H9 (cell line): ENCODE measurements at regions not wholly inside any gene's neighbourhood (a gene's known extent, or its start where the extent isn't known, plus 50 kb on each side); places are given as distances from the start of the nearest gene placed in this dataset.
"Not testable (repeated sequence)": the region's sequence is repeated elsewhere in the genome, so short reads cannot be mapped to it uniquely, and the experiment has no call there.

Source experiments
- DNase-seq: peaks from one replicate; pipeline ENCODE4 v3.0.0-alpha.2; 2017
- H2AFZ ChIP-seq: one replicate; pipeline ENCODE4 v1.6.1; 2013; ENCODE audit warnings: mild to moderate bottlenecking, low read length, control low read depth, moderate library complexity
- H2AK5ac ChIP-seq: 2 replicates; pipeline ENCODE4 v1.6.1; 2013; ENCODE audit warnings: low read length, control low read depth, mixed read lengths; ENCODE audit not compliant: insufficient read length
- H2BK120ac ChIP-seq: one replicate; pipeline ENCODE4 v1.6.1; 2013; ENCODE audit warnings: low read depth, mild to moderate bottlenecking, low read length, control low read depth, inconsistent platforms; ENCODE audit not compliant: poor library complexity, severe bottlenecking
- H2BK12ac ChIP-seq: 2 replicates; pipeline ENCODE4 v1.6.1; 2013; ENCODE audit warnings: low read length, control low read depth, mixed read lengths, low read depth; ENCODE audit not compliant: insufficient read length
- H2BK15ac ChIP-seq: 2 replicates; pipeline ENCODE4 v1.6.1; 2013; ENCODE audit warnings: low read depth, low read length, control low read depth
- H2BK20ac ChIP-seq: one replicate; pipeline ENCODE4 v1.6.1; 2013; ENCODE audit warnings: low read depth, mild to moderate bottlenecking, low read length, control low read depth, inconsistent platforms; ENCODE audit not compliant: poor library complexity, severe bottlenecking
- H2BK5ac ChIP-seq: 2 replicates; pipeline ENCODE4 v1.6.1; 2013; ENCODE audit warnings: low read length, control low read depth, mixed read lengths; ENCODE audit not compliant: insufficient read length
- H3K14ac ChIP-seq: 2 replicates; pipeline ENCODE4 v1.6.1; 2013; ENCODE audit warnings: low read length, control low read depth; ENCODE audit not compliant: insufficient read depth
- H3K18ac ChIP-seq: 2 replicates; pipeline ENCODE4 v1.6.1; 2013; ENCODE audit warnings: low read depth, mild to moderate bottlenecking, mixed read lengths, low read length, control low read depth; ENCODE audit not compliant: insufficient read length
- H3K23ac ChIP-seq: 2 replicates; pipeline ENCODE4 v1.6.1; 2013; ENCODE audit warnings: low read length, control low read depth, mixed read lengths, low read depth; ENCODE audit not compliant: insufficient read length
- H3K23me2 ChIP-seq: 2 replicates; pipeline ENCODE4 v1.6.1; 2013; ENCODE audit warnings: low read depth, mild to moderate bottlenecking, mixed read lengths, low read length, control low read depth; ENCODE audit not compliant: insufficient read length, poor library complexity, severe bottlenecking
- H3K27ac ChIP-seq: 2 replicates; pipeline ENCODE4 v1.5.1; 2013; ENCODE audit warnings: low read length, control low read depth, mixed read lengths, low read depth; ENCODE audit not compliant: insufficient read length
- H3K27me3 ChIP-seq: 2 replicates; pipeline ENCODE4 v1.6.1; 2013; ENCODE audit warnings: low read length, control low read depth, inconsistent platforms; ENCODE audit not compliant: insufficient read depth
- H3K4ac ChIP-seq: 2 replicates; pipeline ENCODE4 v1.6.1; 2013; ENCODE audit warnings: low read depth, mild to moderate bottlenecking, control low read depth, inconsistent platforms, low read length, moderate library complexity
- H3K4me1 ChIP-seq: 2 replicates; pipeline ENCODE4 v1.6.1; 2013; ENCODE audit warnings: low read length, control low read depth, inconsistent platforms; ENCODE audit not compliant: insufficient read depth
- H3K4me2 ChIP-seq: 2 replicates; pipeline ENCODE4 v1.6.1; 2013; ENCODE audit warnings: low read length, control low read depth, mixed read lengths; ENCODE audit not compliant: insufficient read length, insufficient read depth
- H3K56ac ChIP-seq: 2 replicates; pipeline ENCODE4 v1.6.1; 2013; ENCODE audit warnings: low read depth, mild to moderate bottlenecking, mixed read lengths, low read length, control low read depth; ENCODE audit not compliant: insufficient read length
- H3K79me1 ChIP-seq: 2 replicates; pipeline ENCODE4 v1.6.1; 2013; ENCODE audit warnings: low read depth, mild to moderate bottlenecking, moderate library complexity, low read length, control low read depth, inconsistent platforms; ENCODE audit not compliant: insufficient read depth, poor library complexity, severe bottlenecking
- H3K79me2 ChIP-seq: 2 replicates; pipeline ENCODE4 v1.6.1; 2013; ENCODE audit warnings: low read length, control low read depth, inconsistent platforms; ENCODE audit not compliant: insufficient read depth
- H3K9ac ChIP-seq: 2 replicates; pipeline ENCODE4 v1.6.1; 2013; ENCODE audit warnings: low read length, control low read depth, mixed read lengths; ENCODE audit not compliant: insufficient read length; ENCODE audit errors: extremely low read depth
- H3K9me3 ChIP-seq: one replicate; pipeline ENCODE4 v1.6.1; 2013; ENCODE audit warnings: low read depth, low read length, inconsistent platforms; ENCODE audit not compliant: control insufficient read depth
- H3T11ph ChIP-seq: one replicate; pipeline ENCODE4 v1.6.1; 2013; ENCODE audit warnings: mild to moderate bottlenecking, low read length, control low read depth, inconsistent platforms
- H4K20me1 ChIP-seq: one replicate; pipeline ENCODE4 v1.6.1; 2013; ENCODE audit not compliant: control insufficient read depth, insufficient read length, insufficient read depth
- H4K5ac ChIP-seq: 2 replicates; pipeline ENCODE4 v1.6.1; 2013; ENCODE audit warnings: low read depth, mild to moderate bottlenecking, mixed read lengths, low read length, control low read depth; ENCODE audit not compliant: insufficient read length
- H4K8ac ChIP-seq: replicated peaks from 2 replicates; pipeline ENCODE4 v1.6.1; 2013; ENCODE audit warnings: low read length, control low read depth, mixed read lengths, low read depth; ENCODE audit not compliant: insufficient read length
- H4K91ac ChIP-seq: 2 replicates; pipeline ENCODE4 v1.6.1; 2013; ENCODE audit warnings: low read depth, mild to moderate bottlenecking, moderate library complexity, mixed read lengths, low read length, control low read depth; ENCODE audit not compliant: insufficient read length
- H3K27ac Mint-ChIP-seq, 3 experiments: 2 replicates in 2 of 3; 3 replicates in 1 of 3; pipeline ENCODE4 v1.8.0; 2020 to 2021; ENCODE audit warnings: mixed read lengths in 3 of 3, mild to moderate bottlenecking in 1 of 3, moderate library complexity in 1 of 3
- H3K27me3 Mint-ChIP-seq: 2 replicates; pipeline ENCODE4 v1.8.0; 2021; ENCODE audit warnings: low read depth, mild to moderate bottlenecking, moderate library complexity, mixed read lengths
- H3K36me3 Mint-ChIP-seq, 3 experiments: 2 replicates in 2 of 3; 3 replicates in 1 of 3; pipeline ENCODE4 v1.8.0; 2020 to 2021; ENCODE audit warnings: low read depth in 3 of 3, mixed read lengths in 3 of 3; ENCODE audit not compliant: insufficient read depth in 1 of 3
- H3K4me1 Mint-ChIP-seq, 2 experiments: 2 replicates each; pipeline ENCODE4 v1.8.0; 2020; ENCODE audit warnings: mixed read lengths in 2 of 2
- H3K4me3 Mint-ChIP-seq, 2 experiments: 2 replicates in 1 of 2; 3 replicates in 1 of 2; pipeline ENCODE4 v1.8.0; 2020 to 2021; ENCODE audit warnings: mild to moderate bottlenecking in 2 of 2, mixed read lengths in 2 of 2, moderate library complexity in 1 of 2
- H3K9me3 Mint-ChIP-seq, 2 experiments: 2 replicates in 1 of 2; 3 replicates in 1 of 2; pipeline ENCODE4 v1.8.0; 2020; ENCODE audit warnings: mild to moderate bottlenecking in 2 of 2, mixed read lengths in 2 of 2, moderate library complexity in 1 of 2
- WGBS: extraction: QIAGEN DNeasy Blood & Tissue Kit; methylation state at CpG from one replicate; pipeline ENCODE4 v1.1.7; 2013; ENCODE audit warnings: missing lambda C conversion rate, low lambda C conversion rate, mixed read lengths; ENCODE audit not compliant: insufficient read length; ENCODE audit errors: extremely low coverage; 5-methylcytosine and 5-hydroxymethylcytosine counted together
- TF ChIP-seq, protein P1 (sequence below): fragments of 200-600 bp; sonication (generic); conservative IDR thresholded peaks from 3 replicates; pipeline ENCODE4 v1.8.0; 2021; ENCODE audit warnings: antibody characterized with exemption, mild to moderate bottlenecking

DNA sequence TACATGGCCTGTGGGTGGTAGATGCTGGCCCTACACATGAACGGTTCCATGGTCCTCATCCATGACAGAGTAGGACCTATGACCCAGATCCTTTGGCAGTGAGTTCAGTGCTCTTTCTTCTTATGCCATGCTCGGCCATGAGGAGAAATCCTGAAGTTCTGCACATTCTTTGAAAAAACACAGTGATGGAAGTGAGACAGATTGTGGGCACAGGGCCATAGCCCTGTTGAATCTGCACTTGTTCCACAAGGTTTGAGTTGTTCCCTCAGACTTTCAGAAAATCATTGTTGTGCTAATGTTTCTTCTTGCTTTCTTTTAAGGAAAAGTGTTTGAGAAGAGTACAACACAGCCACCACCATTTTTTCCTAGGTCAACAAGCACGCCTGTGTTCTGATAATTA lies 180.0 kb downstream of the C12orf75 start:
- no peak overlapping the region for H3K27ac Mint-ChIP-seq

DNA sequence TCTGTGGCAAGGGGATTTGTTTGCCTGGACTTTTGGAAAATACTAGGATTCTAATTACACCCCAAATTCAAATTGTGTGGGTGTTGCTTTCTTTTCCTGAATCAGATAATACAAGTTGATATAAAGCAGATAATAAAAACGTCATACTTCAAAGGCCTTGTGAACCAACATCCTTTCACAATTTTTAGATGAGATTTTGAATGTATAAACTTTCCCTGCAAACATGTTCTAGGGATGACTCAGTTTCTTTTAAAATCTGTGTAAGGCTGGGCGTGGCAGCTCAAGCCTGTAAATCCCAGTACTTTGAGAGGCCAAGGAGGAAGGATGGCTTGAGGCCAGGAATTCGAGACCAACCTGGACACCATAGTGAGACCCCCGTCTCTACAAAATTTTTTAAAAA lies 182.4 kb downstream of the C12orf75 start:
- not testable (repeated sequence) for H3K27ac ChIP-seq, H3K4me1 ChIP-seq, H4K5ac ChIP-seq, H3K14ac ChIP-seq, H4K20me1 ChIP-seq, H2AFZ ChIP-seq, H3K79me1 ChIP-seq, H3K23me2 ChIP-seq, H2BK20ac ChIP-seq, H3K18ac ChIP-seq, H2AK5ac ChIP-seq, H3K79me2 ChIP-seq, H3K9ac ChIP-seq, H3K4ac ChIP-seq, H3K27me3 ChIP-seq, H3K4me2 ChIP-seq, H3K36me3 Mint-ChIP-seq, H2BK12ac ChIP-seq, H4K91ac ChIP-seq, H3K4me1 Mint-ChIP-seq, H2BK15ac ChIP-seq, H3T11ph ChIP-seq, H3K4me3 Mint-ChIP-seq, H2BK120ac ChIP-seq, H3K27me3 Mint-ChIP-seq, H3K56ac ChIP-seq, H2BK5ac ChIP-seq, H3K9me3 ChIP-seq, H3K9me3 Mint-ChIP-seq, H4K8ac ChIP-seq, H3K27ac Mint-ChIP-seq, DNase-seq, H3K23ac ChIP-seq
- WGBS = no CpG with 5 or more reads among the region's 4 CpGs

More for the DNA sequence above, 180.0 kb downstream of the C12orf75 start:
- Histone ChIP-seq H2BK12ac (no peak overlapping the region), H4K91ac (no peak overlapping the region), H3K14ac (no peak overlapping the region), H3K4me2 (no peak overlapping the region), H3K4me1 (0 out of 2 replicates have a peak, but pooled peaks cover 2% of the 10 kb centered on the region), H3K9me3 (no peaks in the 10 kb centered on the region), H3K9ac (no peak overlapping the region), H2BK15ac (no peak overlapping the region; the same call in 1 of the 2 replicates), H2AK5ac (no peak overlapping the region), H3K79me2 (no peaks in the 10 kb centered on the region), H3K23me2 (no peaks in the 10 kb centered on the region), H3K4ac (no peak overlapping the region), H4K8ac (no peak overlapping the region), H2BK5ac (no peak overlapping the region), H3K79me1 (no peaks in the 10 kb centered on the region), H3T11ph (no peak overlapping the region), H4K20me1 (no peaks in the 10 kb centered on the region), H3K56ac (no peak overlapping the region), H3K27ac (no peak overlapping the region), H2BK120ac (no peak overlapping the region), H2AFZ (no peak overlapping the region), H4K5ac (no peak overlapping the region), H3K23ac (no peak overlapping the region), H3K18ac (no peak overlapping the region), H3K27me3 (no peaks in the 10 kb centered on the region), H2BK20ac (no peak overlapping the region)
- Mint-ChIP-seq H3K36me3 (no peaks in the 10 kb centered on the region; a peak in 1 of 7 replicates), H3K4me1 (peaks cover 0 to 5% of the 10 kb centered on the region in 2 experiments; a peak in 1 of 4 replicates), H3K4me3 (no peak overlapping the region), H3K27me3 (peaks cover 4% of the 10 kb centered on the region; the same call in 1 of the 2 replicates), H3K9me3 (no peaks in the 10 kb centered on the region; a peak in 1 of 5 replicates)
- no peak for DNase-seq
- TF ChIP-seq, protein P1, sequence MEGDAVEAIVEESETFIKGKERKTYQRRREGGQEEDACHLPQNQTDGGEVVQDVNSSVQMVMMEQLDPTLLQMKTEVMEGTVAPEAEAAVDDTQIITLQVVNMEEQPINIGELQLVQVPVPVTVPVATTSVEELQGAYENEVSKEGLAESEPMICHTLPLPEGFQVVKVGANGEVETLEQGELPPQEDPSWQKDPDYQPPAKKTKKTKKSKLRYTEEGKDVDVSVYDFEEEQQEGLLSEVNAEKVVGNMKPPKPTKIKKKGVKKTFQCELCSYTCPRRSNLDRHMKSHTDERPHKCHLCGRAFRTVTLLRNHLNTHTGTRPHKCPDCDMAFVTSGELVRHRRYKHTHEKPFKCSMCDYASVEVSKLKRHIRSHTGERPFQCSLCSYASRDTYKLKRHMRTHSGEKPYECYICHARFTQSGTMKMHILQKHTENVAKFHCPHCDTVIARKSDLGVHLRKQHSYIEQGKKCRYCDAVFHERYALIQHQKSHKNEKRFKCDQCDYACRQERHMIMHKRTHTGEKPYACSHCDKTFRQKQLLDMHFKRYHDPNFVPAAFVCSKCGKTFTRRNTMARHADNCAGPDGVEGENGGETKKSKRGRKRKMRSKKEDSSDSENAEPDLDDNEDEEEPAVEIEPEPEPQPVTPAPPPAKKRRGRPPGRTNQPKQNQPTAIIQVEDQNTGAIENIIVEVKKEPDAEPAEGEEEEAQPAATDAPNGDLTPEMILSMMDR = no peak
- no CpG with 5 or more reads among the region's 3 CpGs for WGBS
